HEK293 (cell line): ENCODE measurements at regions not wholly inside any gene's neighbourhood (a gene's known extent, or its start where the extent isn't known, plus 50 kb on each side); places are given as distances from the start of the nearest gene placed in this dataset.

Experiments used
- ZNF133 ChIP-seq: fragments of 450-650 bp; formaldehyde crosslinking; IDR thresholded peaks from 2 replicates; pipeline ENCODE4 v1.5.1; 2016; ENCODE audit warnings: missing biosample characterization, missing genetic modification characterization
- TF ChIP-seq, protein P1 (sequence below): fragments of 450-650 bp; formaldehyde crosslinking; IDR thresholded peaks from 2 replicates; pipeline ENCODE4 v1.5.1; 2016; ENCODE audit warnings: missing biosample characterization, missing genetic modification characterization
- TF ChIP-seq, protein P2 (sequence below): fragments of 450-650 bp; formaldehyde crosslinking; IDR thresholded peaks from 2 replicates; pipeline ENCODE4 v1.5.1; 2016; ENCODE audit warnings: missing biosample characterization, missing genetic modification characterization
- TF ChIP-seq, protein P3 (sequence below): fragments of 450-650 bp; formaldehyde crosslinking; IDR thresholded peaks from 2 replicates; pipeline ENCODE4 v1.5.1; 2016; ENCODE audit warnings: missing biosample characterization, missing genetic modification characterization
- TF ChIP-seq, protein P4 (sequence below): fragments of 450-650 bp; formaldehyde crosslinking; IDR thresholded peaks from 2 replicates; pipeline ENCODE4 v1.5.1; 2017; ENCODE audit warnings: missing biosample characterization, missing genetic modification characterization
- TF ChIP-seq, protein P5 (sequence below): fragments of 450-650 bp; formaldehyde crosslinking; IDR thresholded peaks from 2 replicates; pipeline ENCODE4 v1.5.1; 2016; ENCODE audit warnings: missing biosample characterization, missing genetic modification characterization

DNA sequence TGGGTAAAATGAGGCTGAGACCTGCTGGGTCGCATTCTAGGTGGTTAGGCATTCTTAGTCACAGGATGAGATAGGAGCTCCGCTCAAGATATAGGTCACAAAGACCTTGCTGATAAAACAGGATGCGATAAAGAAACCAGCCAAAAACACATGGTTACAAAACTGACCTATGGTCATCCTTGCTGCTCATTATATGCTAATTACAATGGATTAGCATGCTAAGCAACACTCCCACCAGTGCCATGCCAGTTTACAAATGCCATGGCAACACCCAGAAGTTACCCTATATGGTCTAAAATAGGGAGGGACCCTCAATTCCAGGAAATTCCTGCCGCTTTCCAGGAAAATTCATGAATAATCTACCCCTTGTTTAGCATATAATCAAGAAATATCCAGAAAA, 132.4 kb downstream of the BRMS1L start:
- TF ChIP-seq, protein P1, sequence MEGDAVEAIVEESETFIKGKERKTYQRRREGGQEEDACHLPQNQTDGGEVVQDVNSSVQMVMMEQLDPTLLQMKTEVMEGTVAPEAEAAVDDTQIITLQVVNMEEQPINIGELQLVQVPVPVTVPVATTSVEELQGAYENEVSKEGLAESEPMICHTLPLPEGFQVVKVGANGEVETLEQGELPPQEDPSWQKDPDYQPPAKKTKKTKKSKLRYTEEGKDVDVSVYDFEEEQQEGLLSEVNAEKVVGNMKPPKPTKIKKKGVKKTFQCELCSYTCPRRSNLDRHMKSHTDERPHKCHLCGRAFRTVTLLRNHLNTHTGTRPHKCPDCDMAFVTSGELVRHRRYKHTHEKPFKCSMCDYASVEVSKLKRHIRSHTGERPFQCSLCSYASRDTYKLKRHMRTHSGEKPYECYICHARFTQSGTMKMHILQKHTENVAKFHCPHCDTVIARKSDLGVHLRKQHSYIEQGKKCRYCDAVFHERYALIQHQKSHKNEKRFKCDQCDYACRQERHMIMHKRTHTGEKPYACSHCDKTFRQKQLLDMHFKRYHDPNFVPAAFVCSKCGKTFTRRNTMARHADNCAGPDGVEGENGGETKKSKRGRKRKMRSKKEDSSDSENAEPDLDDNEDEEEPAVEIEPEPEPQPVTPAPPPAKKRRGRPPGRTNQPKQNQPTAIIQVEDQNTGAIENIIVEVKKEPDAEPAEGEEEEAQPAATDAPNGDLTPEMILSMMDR (tag by site-specific recombination): no peak
- TF ChIP-seq ZNF133 (tag by site-specific recombination): no peak
- TF ChIP-seq, protein P2, sequence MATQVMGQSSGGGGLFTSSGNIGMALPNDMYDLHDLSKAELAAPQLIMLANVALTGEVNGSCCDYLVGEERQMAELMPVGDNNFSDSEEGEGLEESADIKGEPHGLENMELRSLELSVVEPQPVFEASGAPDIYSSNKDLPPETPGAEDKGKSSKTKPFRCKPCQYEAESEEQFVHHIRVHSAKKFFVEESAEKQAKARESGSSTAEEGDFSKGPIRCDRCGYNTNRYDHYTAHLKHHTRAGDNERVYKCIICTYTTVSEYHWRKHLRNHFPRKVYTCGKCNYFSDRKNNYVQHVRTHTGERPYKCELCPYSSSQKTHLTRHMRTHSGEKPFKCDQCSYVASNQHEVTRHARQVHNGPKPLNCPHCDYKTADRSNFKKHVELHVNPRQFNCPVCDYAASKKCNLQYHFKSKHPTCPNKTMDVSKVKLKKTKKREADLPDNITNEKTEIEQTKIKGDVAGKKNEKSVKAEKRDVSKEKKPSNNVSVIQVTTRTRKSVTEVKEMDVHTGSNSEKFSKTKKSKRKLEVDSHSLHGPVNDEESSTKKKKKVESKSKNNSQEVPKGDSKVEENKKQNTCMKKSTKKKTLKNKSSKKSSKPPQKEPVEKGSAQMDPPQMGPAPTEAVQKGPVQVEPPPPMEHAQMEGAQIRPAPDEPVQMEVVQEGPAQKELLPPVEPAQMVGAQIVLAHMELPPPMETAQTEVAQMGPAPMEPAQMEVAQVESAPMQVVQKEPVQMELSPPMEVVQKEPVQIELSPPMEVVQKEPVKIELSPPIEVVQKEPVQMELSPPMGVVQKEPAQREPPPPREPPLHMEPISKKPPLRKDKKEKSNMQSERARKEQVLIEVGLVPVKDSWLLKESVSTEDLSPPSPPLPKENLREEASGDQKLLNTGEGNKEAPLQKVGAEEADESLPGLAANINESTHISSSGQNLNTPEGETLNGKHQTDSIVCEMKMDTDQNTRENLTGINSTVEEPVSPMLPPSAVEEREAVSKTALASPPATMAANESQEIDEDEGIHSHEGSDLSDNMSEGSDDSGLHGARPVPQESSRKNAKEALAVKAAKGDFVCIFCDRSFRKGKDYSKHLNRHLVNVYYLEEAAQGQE (tag by site-specific recombination): no peak
- TF ChIP-seq, protein P3, sequence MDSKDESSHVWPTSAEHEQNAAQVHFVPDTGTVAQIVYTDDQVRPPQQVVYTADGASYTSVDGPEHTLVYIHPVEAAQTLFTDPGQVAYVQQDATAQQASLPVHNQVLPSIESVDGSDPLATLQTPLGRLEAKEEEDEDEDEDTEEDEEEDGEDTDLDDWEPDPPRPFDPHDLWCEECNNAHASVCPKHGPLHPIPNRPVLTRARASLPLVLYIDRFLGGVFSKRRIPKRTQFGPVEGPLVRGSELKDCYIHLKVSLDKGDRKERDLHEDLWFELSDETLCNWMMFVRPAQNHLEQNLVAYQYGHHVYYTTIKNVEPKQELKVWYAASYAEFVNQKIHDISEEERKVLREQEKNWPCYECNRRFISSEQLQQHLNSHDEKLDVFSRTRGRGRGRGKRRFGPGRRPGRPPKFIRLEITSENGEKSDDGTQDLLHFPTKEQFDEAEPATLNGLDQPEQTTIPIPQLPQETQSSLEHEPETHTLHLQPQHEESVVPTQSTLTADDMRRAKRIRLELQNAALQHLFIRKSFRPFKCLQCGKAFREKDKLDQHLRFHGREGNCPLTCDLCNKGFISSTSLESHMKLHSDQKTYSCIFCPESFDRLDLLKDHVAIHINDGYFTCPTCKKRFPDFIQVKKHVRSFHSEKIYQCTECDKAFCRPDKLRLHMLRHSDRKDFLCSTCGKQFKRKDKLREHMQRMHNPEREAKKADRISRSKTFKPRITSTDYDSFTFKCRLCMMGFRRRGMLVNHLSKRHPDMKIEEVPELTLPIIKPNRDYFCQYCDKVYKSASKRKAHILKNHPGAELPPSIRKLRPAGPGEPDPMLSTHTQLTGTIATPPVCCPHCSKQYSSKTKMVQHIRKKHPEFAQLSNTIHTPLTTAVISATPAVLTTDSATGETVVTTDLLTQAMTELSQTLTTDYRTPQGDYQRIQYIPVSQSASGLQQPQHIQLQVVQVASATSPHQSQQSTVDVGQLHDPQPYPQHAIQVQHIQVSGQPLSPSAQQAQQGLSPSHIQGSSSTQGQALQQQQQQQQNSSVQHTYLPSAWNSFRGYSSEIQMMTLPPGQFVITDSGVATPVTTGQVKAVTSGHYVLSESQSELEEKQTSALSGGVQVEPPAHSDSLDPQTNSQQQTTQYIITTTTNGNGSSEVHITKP (tag by site-specific recombination): no peak
- TF ChIP-seq, protein P4, sequence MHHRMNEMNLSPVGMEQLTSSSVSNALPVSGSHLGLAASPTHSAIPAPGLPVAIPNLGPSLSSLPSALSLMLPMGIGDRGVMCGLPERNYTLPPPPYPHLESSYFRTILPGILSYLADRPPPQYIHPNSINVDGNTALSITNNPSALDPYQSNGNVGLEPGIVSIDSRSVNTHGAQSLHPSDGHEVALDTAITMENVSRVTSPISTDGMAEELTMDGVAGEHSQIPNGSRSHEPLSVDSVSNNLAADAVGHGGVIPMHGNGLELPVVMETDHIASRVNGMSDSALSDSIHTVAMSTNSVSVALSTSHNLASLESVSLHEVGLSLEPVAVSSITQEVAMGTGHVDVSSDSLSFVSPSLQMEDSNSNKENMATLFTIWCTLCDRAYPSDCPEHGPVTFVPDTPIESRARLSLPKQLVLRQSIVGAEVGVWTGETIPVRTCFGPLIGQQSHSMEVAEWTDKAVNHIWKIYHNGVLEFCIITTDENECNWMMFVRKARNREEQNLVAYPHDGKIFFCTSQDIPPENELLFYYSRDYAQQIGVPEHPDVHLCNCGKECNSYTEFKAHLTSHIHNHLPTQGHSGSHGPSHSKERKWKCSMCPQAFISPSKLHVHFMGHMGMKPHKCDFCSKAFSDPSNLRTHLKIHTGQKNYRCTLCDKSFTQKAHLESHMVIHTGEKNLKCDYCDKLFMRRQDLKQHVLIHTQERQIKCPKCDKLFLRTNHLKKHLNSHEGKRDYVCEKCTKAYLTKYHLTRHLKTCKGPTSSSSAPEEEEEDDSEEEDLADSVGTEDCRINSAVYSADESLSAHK (tag by site-specific recombination): no peak
- TF ChIP-seq, protein P5, sequence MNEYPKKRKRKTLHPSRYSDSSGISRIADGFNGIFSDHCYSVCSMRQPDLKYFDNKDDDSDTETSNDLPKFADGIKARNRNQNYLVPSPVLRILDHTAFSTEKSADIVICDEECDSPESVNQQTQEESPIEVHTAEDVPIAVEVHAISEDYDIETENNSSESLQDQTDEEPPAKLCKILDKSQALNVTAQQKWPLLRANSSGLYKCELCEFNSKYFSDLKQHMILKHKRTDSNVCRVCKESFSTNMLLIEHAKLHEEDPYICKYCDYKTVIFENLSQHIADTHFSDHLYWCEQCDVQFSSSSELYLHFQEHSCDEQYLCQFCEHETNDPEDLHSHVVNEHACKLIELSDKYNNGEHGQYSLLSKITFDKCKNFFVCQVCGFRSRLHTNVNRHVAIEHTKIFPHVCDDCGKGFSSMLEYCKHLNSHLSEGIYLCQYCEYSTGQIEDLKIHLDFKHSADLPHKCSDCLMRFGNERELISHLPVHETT: no peak
